ENCODE measurements at regions not wholly inside any gene's neighbourhood (a gene's known extent, or its start where the extent isn't known, plus 50 kb on each side); places are given as distances from the start of the nearest gene placed in this dataset.

DNA sequence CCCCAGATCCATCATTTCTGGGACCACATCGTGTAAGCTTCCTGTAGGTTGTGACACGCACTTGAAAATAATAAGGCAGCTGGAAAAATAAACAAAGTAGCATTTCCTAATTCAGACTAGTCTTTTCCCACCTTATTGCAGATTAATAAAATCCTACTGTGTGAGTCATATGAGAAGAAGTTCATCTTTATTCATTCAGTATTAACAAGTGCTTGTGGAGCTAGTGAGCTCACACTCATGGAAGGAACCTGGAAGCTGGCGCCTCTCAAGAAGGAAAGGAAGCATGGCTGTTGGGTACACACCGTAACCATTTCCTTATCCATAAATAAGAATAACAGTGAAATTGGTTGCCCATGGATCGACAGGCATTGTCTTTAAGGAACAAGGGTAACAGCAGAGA lies 152.6 kb upstream of the PFKP start:
- Histone ChIP-seq H3K9me2 (replicated peaks; ENCODE audit: low read length) (no peaks in the 10 kb centered on the region), H3F3A (ENCODE audit: low read length, unreplicated experiment) (no peaks in the 10 kb centered on the region), H3K79me2 (ENCODE audit: low read length) (no peaks in the 10 kb centered on the region), H3K27ac (ENCODE audit: low read length) (no peak overlapping the region), H3K4me3 (ENCODE audit: low read length) (no peak overlapping the region), H3K36me3 (ENCODE audit: low read depth, low read length) (no peaks in the 10 kb centered on the region), H4K20me1 (ENCODE audit: low read length) (no peaks in the 10 kb centered on the region), H3K9me3 (ENCODE audit: low read length) (no peaks in the 10 kb centered on the region), H3K4me2 (ENCODE audit: low read length) (no peak overlapping the region), H2AFZ (ENCODE audit: low read length) (no peak overlapping the region), H3K4me1 (ENCODE audit: insufficient read depth, low read length) (no peaks in the 10 kb centered on the region), H3K9ac (ENCODE audit: low read length) (no peak overlapping the region), H3K27me3 (ENCODE audit: low read length) (no peaks in the 10 kb centered on the region)
- CTCF ChIA-PET = no interaction called here
- DNase-seq = no peak
- no TSS peak for BruUV-seq (replicated peaks)
- no peak for ATAC-seq
- no peak for TF ChIP-seq EZH2 (IDR thresholded peaks at IDR 0.05; ENCODE audit: low read length, unreplicated experiment)
- TF ChIP-seq EZH2phosphoT487 (IDR thresholded peaks at IDR 0.05; ENCODE audit: borderline replicate concordance, low read length) = no peak
- TF ChIP-seq, protein P1, sequence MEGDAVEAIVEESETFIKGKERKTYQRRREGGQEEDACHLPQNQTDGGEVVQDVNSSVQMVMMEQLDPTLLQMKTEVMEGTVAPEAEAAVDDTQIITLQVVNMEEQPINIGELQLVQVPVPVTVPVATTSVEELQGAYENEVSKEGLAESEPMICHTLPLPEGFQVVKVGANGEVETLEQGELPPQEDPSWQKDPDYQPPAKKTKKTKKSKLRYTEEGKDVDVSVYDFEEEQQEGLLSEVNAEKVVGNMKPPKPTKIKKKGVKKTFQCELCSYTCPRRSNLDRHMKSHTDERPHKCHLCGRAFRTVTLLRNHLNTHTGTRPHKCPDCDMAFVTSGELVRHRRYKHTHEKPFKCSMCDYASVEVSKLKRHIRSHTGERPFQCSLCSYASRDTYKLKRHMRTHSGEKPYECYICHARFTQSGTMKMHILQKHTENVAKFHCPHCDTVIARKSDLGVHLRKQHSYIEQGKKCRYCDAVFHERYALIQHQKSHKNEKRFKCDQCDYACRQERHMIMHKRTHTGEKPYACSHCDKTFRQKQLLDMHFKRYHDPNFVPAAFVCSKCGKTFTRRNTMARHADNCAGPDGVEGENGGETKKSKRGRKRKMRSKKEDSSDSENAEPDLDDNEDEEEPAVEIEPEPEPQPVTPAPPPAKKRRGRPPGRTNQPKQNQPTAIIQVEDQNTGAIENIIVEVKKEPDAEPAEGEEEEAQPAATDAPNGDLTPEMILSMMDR (conservative IDR thresholded peaks at IDR 0.05; ENCODE audit: low read depth, low read length) = no peak
- intact Hi-C loops (cut with micrococcal nuclease) = no loop called here
- POLR2A ChIA-PET (ENCODE audit: unreplicated experiment) = no interaction called here

DNA sequence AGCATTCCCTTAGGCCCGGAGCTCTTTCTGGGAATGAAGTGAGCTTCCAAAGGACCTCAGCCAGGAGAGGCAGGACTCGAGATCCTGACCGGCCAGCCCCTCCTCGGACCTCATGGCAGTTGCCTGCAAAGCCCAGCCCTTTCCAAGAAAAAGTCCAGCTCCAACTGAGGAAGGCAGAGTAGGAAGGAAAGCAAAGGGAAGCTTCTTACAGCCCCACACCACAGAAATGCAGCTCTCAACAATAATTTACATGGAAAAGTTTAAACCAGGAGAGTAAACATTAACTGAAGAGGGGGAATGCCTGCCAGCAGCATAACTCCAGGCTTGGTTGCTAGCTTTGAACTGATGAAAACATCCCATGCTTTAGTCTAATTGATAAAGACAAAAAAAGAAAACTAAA lies 153.9 kb upstream of the PFKP start:
- intact Hi-C loops (cut with micrococcal nuclease) = no loop called here
- no peak overlapping the region for H3K4me3 ChIP-seq (ENCODE audit: low read length)
- H4K20me1 ChIP-seq (ENCODE audit: low read length) = no peaks in the 10 kb centered on the region
- no peak overlapping the region for H3K4me2 ChIP-seq (ENCODE audit: low read length)
- no peaks in the 10 kb centered on the region for H3K79me2 ChIP-seq (ENCODE audit: low read length)
- ATAC-seq (no peak), DNase-seq (no peak)
- H3K9me2 ChIP-seq (replicated peaks; ENCODE audit: low read length) = no peaks in the 10 kb centered on the region
- no peaks in the 10 kb centered on the region for H3K27me3 ChIP-seq (ENCODE audit: low read length)
- CTCF ChIA-PET = no interaction called here
- H3K9ac ChIP-seq (ENCODE audit: low read length) = no peak overlapping the region
- H3K36me3 ChIP-seq (ENCODE audit: low read depth, low read length) = no peaks in the 10 kb centered on the region
- POLR2A ChIA-PET (ENCODE audit: unreplicated experiment) = no interaction called here
- TF ChIP-seq, protein P1 (conservative IDR thresholded peaks at IDR 0.05; ENCODE audit: low read depth, low read length) = no peak
- TF ChIP-seq EZH2 (IDR thresholded peaks at IDR 0.05; ENCODE audit: low read length, unreplicated experiment) (no peak), EZH2phosphoT487 (IDR thresholded peaks at IDR 0.05; ENCODE audit: borderline replicate concordance, low read length) (no peak)
- H3F3A ChIP-seq (ENCODE audit: low read length, unreplicated experiment) = no peaks in the 10 kb centered on the region
- H3K4me1 ChIP-seq (ENCODE audit: insufficient read depth, low read length) = no peaks in the 10 kb centered on the region
- H3K27ac ChIP-seq (ENCODE audit: low read length) = no peak overlapping the region
- H3K9me3 ChIP-seq (ENCODE audit: low read length) = no peaks in the 10 kb centered on the region
- no TSS peak for BruUV-seq (replicated peaks)
- H2AFZ ChIP-seq (ENCODE audit: low read length) = no peak overlapping the region

DNA sequence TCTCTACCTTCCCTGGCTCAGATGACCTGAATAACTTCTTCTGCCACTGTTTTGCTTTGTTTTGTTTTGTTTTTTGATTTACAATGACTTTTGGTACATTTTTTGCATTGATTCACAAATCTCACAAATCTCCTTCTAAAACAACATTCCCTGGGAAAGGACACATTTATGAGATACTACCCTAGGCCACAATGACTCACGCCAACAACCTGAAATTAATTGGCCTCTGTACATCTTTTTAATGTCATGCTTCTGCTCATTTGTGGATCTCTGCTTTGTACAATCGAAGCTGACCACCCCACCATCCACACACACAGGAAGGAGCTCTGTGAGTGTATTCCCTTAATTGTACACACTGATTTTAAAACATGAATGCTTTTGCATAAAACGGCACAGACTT lies 156.7 kb upstream of the PFKP start:
- no peaks in the 10 kb centered on the region for H3K27me3 ChIP-seq (ENCODE audit: low read length)
- DNase-seq = no peak
- BruUV-seq (replicated peaks) = no TSS peak
- no peaks in the 10 kb centered on the region for H3K79me2 ChIP-seq (ENCODE audit: low read length)
- intact Hi-C loops (cut with micrococcal nuclease) = no loop called here
- H3F3A ChIP-seq (ENCODE audit: low read length, unreplicated experiment) = no peaks in the 10 kb centered on the region
- H3K27ac ChIP-seq (ENCODE audit: low read length) = no peak overlapping the region
- H3K4me2 ChIP-seq (ENCODE audit: low read length) = no peak overlapping the region
- no peak overlapping the region for H2AFZ ChIP-seq (ENCODE audit: low read length)
- H4K20me1 ChIP-seq (ENCODE audit: low read length) = no peaks in the 10 kb centered on the region
- CTCF ChIA-PET = no interaction called here
- H3K9me3 ChIP-seq (ENCODE audit: low read length) = no peaks in the 10 kb centered on the region
- no peak overlapping the region for H3K9ac ChIP-seq (ENCODE audit: low read length)
- TF ChIP-seq EZH2 (IDR thresholded peaks at IDR 0.05; ENCODE audit: low read length, unreplicated experiment) (no peak), EZH2phosphoT487 (IDR thresholded peaks at IDR 0.05; ENCODE audit: borderline replicate concordance, low read length) (no peak)
- TF ChIP-seq, protein P1 (conservative IDR thresholded peaks at IDR 0.05; ENCODE audit: low read depth, low read length) = no peak
- POLR2A ChIA-PET (ENCODE audit: unreplicated experiment) = no interaction called here
- no peaks in the 10 kb centered on the region for H3K9me2 ChIP-seq (replicated peaks; ENCODE audit: low read length)
- H3K36me3 ChIP-seq (ENCODE audit: low read depth, low read length) = no peaks in the 10 kb centered on the region
- H3K4me3 ChIP-seq (ENCODE audit: low read length) = no peak overlapping the region
- H3K4me1 ChIP-seq (ENCODE audit: insufficient read depth, low read length) = no peaks in the 10 kb centered on the region
- ATAC-seq = no peak

Data from PC-3 (cell line).